ENCODE measurements at regions not wholly inside any gene's neighbourhood (a gene's known extent, or its start where the extent isn't known, plus 50 kb on each side); places are given as distances from the start of the nearest gene placed in this dataset.

DNA sequence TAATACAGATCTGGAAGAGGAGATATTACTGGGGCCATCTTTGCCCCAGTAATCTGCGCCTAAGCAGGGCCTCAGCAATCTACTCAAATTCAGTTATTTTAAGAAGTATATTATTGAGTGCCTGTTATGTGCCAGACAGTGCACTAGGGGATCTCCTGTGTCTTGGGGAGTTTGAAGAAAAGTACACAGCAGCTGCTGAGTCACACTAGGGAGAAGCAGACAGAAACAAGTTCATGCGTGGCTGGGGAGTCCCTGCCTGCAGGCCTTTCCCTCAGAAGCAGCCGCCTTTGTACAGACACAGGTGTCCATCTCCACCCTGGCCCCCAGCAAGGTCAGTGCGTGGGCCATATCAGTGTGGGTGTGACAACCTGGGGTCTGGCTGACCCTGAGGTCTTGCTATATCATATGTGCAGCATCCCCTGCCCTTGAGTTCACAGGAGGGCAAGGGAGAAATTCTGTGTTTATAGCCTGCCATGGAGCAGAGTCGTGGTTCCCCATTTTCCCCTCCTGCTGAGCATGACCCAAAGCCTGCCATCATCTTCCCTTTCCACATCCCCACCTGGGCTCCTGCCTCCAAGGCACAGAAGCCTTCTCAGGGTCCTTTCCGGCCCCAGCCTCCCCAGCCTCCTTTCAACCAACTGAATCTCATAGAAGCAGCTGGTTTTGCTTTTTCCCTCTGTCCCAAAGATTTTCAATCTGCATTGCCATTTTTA is 229.9 kb upstream of the SDK2 start:
- in situ Hi-C loops (cut with MboI; ENCODE audit: low sequenced_read_pairs): no loop called here

DNA sequence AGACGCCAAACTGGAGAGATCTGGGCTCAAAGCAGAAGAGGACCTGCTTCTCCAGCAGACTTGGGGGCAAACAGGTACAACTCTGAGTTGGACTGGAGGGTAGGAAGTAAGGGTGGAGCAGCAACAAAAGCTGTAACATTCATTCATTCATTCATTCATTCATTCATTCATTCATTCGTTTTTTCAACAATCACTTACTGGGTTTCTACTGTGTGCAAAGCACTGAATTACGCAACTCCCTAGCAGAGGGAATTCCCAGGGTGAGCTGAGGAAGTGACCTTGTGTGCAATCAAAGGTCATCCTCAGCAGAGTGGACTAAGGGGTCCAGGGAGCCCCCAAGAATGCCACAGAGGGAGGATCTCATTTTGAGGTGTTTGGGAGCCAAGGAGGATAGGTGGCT is 231.1 kb upstream of the SDK2 start:
- in situ Hi-C loops (cut with MboI; ENCODE audit: low sequenced_read_pairs): no loop called here

DNA sequence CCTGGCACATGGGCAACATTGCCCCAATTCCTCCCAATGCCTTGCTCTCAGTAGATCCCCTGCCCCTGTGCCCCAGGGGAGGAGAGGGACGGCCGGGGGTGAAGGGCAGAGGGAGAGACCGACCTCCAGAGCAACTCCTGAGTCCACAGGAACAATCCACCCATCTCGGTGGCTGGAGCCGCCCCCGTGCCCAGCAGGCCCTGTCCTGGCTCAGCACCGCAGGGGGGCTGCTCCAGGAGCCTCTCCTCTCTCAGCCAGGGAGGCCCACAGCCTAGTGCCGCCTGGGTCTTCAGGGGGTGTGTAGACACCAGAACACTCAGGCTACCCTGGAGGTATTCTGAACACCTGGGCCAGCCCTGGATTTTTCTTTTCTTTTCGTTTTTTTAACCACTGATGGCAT is 233.7 kb upstream of the SDK2 start:
- in situ Hi-C loops (cut with MboI; ENCODE audit: low sequenced_read_pairs): no loop called here

DNA sequence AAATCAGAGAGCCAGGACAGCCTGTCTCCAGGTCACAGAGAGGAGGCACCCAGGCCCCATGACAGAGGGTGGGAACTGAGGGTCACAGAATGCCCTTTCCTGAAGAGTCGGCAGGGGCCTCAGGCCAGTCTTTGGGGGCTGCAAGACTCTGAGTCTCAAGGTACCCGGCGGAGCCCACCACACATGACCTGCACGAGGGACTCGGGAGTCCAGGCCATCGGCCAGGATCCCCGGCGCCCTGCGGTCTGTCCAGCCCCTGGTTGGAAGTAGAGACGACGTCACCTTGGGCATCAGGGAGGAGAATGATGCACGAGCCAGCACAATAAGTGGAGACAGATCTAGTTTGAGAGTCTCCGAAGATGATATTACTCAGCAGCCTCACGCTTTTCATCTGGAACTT is 234.7 kb upstream of the SDK2 start:
- in situ Hi-C loops (cut with MboI; ENCODE audit: low sequenced_read_pairs): no loop called here

DNA sequence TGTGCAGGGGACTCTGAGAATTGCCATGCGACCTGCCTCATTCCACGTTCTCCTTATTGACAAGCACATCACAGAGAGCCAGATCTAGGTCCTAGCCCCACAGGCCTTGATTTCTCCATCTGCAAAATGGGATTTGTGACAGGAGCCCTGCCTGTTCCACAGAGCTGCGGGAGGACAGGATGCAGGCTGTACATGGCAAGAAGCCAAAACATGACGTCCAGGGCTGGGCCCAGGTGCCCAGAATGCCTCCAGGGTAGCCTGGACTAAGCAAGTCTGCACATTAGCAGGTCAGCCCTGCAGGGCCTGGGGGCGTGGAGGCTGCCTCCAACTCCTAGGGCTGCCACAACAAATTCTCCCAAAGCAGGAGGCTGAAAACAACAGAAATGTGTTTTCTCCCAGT is 235.7 kb upstream of the SDK2 start:
- in situ Hi-C loops (cut with MboI; ENCODE audit: low sequenced_read_pairs): no loop called here

DNA sequence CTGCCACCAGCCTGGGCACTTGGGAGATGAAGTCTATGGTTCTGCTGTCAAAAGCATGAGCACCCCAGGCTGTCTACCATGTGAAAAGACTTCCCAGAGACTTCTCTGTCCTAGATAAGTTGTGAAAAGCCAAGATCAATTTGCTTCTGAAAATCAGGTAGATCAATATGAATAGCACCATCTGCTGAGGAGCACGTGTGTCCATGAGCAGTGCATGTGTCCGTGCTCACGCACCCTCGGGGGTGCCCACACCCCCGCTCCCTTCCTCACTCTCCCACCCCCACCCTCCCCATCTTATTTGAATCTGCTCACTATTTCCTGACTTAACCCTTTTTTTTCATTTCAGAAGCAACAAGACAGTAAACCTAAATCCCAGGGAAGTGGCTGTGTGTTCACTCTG is 238.3 kb upstream of the SDK2 start:
- in situ Hi-C loops (cut with MboI; ENCODE audit: low sequenced_read_pairs): no loop called here

DNA sequence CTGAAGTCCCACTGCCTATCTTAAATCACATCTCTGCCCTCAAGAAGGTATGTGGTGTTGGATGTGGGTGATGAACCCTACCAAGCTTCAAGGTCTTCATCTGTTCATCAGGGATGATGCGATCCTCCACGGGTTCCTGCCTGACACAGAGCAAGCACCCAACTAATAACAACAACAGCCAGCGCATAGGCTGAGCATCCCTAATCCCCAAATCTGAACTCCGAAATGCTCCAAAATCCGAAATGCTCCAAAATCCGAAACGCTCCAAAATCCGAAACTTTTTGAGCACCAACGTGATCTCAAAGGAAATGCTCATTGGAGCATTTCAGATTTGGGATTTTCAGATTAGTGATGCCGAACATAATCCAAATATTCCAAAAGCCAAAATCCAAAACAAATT is 238.9 kb upstream of the SDK2 start:
- in situ Hi-C loops (cut with MboI; ENCODE audit: low sequenced_read_pairs): no loop called here

DNA sequence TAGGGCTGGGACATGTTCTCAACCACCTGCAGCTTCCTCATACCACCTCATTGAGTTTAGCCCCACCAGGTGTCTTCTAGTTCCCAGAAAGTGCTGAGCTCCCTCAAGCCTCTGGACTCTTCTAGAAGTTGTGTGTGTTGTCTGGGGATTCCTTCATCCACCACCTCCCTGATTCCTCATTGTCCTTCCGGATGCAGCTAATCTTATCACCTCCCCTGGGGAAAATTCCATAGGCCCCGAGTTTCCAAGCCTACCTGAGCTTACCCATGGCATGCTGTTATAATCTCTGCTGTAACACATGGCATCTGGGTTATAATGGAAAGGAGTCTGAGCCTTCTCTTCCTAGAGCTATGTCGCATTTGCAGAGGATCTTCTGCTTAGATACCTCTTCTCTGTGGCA is 243.5 kb upstream of the SDK2 start:
- in situ Hi-C loops (cut with MboI; ENCODE audit: low sequenced_read_pairs): no loop called here

DNA sequence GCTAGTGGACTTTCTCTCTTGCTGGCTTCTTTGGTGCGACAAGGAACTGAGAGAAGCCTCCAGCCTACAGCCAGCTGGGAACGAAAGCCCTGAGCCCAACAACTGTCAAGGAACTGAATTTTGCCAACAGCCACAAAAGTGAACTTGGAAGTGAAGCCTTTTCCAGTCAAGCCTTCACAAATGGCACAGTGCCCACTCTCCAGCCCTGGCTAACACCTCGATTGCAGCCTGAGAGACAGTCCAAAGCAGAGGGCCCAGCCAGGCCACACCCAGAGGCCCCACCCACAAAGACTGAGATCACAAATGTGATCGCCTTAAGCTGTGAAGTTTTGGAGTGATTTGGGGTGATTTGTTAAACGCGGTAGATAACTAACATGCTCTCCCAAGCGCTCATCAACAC is 244.6 kb upstream of the SDK2 start:
- in situ Hi-C loops (cut with MboI; ENCODE audit: low sequenced_read_pairs): no loop called here

DNA sequence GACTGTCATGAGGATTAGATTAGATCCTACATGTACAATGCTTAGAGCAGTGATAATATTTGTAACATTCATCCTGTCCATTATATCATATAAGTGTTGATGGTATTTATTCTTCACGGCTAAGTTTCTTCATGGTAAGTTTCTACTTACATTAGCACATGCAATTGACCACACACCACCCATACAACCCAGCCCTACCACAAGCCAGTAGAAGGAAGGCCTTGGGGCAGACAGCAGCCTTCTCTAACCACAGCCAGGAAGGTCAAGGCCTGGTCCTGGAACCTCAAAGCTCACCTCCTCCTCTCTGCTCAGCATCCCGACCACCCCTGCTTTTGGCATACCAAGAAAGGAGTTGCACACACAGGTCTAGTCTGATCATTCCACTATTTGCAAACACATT is 245.2 kb upstream of the SDK2 start:
- in situ Hi-C loops (cut with MboI; ENCODE audit: low sequenced_read_pairs): no loop called here

DNA sequence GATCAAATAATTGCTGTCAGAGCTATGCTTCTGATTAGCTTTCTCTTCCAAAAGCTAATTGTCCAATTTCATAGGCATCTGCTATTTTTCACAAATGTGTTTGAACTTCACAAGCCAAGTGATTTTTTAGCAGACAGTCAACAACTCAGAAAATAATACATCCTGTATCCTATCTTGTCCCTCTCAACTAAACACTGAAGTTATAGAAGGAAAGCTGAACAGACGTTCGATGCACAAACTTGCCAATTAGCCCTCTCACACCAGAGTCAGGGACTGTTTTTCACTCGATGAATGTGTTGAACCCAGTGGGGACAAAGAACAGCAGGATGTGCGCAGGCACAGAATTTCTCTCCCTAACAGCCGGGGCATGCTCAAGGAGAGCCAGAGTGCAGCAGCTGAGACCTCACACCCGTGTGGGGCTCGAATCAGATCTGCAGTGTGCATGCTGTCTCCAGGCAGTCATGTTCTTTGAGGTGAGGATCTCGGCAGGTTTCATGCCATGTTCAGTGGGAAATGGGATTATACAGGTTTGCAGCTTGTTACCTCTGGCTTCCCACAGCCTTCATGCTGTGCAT is 246.7 kb upstream of the SDK2 start:
- in situ Hi-C loops (cut with MboI; ENCODE audit: low sequenced_read_pairs): no loop called here

DNA sequence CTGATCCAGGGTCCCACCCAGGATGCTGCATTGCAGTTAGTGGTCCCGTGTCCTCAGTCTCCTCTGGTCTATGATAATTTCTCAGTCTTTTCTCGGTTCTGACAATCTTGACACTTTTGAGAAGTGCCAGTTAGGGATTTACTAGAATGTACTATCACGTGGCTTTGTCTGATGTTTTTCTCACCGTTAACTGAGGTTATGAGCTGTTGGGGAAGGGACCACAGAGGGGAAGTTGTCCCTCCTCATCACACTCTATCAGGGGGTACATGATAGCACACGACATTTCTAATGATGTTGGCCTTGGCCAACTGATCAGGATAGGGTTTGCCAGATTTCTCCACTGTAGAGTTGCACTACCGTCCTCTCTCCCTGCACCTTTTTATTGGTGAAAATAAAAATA is 250.9 kb upstream of the SDK2 start:
- in situ Hi-C loops (cut with MboI; ENCODE audit: low sequenced_read_pairs): no loop called here

DNA sequence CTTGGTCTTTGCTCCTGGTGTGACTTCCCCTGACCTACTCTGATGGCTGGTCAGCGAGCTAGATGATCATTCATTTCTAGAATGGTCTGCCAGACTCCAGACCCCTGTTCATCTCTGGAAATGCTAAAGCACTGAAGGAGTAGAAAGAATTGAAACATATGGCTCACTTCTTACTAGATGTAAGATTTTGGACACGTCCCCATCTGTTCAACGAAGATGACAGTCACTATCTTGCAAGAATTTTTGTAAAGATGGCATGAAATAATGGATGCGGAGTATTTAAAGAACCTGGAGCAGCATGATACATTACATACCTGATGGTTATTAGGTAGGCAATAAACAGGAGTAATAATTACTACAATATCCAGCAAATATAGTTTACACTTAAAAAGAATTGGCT is 252.7 kb upstream of the SDK2 start:
- in situ Hi-C loops (cut with MboI; ENCODE audit: low sequenced_read_pairs): no loop called here

DNA sequence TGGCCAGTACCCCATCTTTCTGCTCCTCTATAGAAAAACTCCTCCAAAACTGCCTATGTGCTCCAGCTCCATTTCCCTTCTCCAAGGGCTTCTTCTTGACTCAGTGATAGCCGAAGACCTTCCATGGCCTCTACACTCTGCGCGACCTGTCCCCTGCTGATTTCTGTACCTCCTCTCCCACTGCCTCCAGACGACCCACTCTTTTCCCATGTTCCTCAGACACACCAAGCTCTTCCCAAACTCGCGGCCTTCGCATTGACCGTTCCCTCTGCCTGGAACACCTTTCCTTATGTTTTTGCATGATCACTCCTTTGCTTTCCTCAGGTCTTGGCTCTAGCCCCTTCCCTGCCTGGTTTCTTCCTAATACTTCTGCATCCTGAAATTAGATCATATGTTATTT is 255.6 kb upstream of the SDK2 start:
- in situ Hi-C loops (cut with MboI; ENCODE audit: low sequenced_read_pairs): no loop called here

DNA sequence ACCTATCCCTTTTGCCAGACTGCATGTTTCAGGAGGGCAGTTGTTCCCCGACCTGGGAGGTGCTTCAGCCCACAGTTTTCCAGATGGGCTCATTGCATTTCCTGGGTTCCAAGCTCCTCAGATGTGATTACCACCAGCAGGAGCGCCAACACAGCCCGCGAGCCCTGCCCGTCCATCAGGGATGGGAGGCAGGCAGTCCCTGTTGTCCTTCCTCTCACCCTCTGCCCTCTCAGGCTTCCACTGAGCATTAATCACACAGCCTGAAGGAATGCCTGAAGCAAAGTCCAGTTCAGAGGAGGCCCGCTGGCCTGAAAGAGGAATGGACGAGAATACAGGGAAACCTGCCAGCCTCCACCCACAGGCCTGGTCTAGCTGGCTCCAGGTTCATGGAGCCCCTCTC is 256.3 kb upstream of the SDK2 start:
- in situ Hi-C loops (cut with MboI; ENCODE audit: low sequenced_read_pairs): no loop called here

DNA sequence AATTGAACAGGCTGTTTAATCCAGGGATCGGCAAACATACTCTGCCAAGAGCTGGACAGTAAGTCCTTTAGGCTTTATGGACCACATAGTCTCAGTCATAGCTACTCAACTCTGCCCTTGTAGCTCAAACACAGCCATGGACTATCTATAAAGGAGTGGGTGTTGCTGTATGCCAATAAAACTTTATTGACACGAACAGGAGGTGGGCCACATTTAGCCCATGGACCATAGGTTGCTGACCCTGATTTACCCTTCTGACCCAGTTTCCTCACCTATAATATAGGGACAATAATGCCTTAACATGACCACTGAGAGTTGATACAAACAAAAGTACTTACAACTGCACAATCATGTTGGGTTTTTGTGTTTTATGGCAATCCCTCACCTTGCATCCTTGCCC is 257.0 kb upstream of the SDK2 start:
- in situ Hi-C loops (cut with MboI; ENCODE audit: low sequenced_read_pairs): no loop called here

DNA sequence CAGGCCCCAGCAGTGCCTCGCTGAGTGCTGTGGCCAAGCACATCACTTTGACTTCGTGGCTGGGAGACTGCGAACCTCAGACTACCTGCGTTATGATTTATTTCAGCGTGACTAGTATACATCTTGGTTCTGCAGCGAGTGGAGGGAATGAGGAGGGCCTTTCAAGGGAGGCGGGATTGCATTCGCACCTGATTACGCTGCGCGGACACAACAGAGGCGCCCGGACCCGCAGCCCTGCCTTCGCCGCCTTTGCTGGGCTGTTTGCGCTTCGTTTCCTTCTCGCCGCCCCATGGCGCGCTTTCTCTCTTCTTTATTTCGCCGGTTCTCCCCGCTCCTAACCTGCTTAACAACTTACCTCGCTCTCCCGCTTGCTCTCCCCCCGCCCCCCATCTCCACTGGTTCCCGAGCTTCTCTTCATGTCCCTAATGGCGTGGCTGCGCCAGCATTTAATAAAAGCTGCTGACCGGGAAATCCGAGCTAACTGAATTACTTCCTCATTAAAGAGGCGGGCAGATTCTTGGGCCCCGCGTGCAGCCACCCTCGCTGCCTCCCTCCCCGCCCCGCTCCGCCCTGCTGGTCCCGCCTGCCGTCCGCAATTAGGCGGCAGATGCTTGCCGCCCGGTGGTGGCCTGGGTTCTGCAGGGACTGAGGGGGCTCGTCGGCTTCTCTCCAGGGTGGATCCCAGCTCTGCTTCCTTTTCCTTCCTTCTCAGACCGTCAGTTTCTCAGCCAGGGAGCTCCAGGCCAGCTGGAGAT is 257.6 kb upstream of the SDK2 start:
- in situ Hi-C loops (cut with MboI; ENCODE audit: low sequenced_read_pairs): no loop called here

DNA sequence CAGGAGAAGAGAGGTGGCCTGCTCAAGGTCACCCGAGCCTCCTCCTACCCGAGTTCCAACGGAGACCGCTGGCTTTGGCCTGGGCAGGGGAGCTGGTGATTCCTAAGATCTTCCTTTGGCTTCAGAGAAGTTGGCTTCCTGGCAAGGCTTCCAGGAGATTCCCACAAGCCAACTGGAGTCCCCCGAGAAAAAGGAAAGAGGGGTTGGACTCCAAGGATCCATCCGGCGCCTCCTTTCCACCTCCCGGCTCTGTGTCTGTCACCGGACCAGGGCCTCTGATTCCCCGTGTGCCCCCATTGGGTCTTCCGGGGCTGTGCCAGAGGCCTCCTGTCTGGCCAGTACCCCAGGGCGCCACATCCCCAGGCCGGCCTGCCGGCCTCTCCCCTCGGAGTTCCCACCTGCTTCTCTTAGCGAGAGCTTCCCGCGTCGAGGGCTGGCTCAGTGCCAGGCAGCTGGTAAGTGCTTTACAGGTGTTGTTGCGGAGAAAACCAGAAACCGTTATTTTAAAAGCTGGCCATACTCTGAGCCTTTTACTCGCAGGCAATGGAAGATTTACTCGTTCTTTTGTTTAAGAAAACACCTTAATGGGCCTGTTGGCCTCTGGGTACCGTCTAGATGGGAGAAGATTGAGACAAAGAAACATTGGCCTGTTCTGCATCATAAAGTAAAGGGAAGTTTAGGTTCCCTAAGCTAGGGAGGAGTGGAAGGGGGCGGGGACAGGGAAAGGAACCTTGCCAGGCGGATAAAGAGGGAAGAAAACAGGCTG is 258.4 kb upstream of the SDK2 start:
- in situ Hi-C loops (cut with MboI; ENCODE audit: low sequenced_read_pairs): no loop called here

DNA sequence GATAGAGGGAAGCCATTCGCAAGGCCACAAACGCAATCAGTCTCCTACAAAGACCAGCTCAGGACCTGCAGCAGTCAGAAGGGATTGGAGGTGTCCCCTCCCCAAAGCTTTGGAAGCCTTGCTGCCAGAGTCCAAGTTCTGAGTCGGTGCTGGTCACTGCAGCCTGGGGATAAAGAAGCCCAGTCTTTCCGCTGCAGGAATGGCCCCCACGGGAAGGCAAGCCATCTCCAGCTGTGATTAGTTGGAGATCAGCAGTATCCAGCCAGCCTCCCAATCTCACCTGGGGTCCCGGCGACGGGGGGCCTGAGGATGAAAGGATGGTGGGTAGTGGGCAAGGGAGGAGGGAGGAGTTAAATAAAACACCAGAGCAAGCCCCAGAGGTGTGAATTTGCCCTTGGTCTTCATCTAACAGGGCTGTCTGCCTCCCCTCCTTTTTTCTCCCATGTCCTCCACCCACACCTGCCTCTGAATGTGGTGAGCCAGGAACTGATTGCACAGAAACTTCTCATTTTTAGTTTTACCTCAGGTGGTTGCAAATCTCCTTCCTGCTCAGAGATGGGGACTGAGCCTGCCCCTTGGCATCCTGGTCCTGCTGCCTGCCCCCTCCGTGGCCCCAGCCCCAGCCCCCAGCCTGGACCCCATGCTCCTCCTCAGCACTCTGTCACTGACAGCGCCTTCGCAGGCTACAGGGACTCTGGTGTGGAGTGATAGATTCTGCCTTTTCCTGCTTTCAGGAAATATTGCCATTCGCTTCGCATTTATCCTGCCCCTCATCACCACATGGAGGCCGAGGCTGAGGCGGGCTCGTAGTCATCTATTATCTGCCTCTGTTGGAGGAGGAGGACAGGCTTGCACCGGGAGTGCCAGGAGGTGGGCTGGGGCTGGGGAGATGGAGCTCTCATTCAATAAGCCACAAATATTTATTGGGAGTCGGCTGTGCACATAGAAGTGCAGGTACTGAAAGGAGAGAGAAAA is 262.9 kb upstream of the SDK2 start:
- in situ Hi-C loops (cut with MboI; ENCODE audit: low sequenced_read_pairs): no loop called here

DNA sequence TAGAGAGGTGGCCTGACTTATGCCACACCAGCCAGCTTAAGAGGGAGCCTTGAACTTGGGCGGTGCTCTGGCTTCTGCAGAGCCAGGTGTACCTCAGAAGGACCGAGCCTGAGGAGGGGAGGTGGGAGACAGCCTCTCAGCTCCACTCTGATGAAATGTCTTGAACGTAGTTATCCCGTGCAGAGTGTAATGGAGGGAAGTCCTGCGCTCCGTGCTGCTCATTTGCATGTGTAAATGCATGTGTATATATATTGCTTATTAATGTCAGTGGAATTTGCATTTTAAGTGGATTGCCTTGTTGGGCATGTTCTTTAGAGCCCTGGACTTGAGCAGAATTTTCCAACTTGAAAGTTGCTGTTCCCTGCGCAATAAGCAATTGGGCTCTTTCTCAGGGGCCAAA is 264.9 kb upstream of the SDK2 start:
- in situ Hi-C loops (cut with MboI; ENCODE audit: low sequenced_read_pairs): no loop called here

DNA sequence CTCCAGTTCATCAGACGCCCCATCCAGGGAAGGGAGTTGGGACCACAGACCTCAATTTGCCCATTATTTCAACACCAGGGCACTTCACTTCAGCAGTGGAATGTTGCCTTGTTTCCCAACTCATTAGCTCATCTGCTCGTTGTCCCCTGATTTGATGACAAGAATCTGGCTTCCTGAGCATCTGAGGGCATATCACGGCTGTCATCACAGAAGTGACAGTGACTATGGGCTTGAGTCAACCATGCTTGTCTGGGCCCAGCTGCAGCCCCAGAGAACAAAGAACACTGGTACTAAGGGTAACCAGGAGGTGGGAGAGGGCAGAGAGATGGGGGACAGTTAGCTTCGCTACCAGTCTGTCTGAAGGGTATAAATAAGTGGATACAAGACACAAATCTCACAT is 266.0 kb upstream of the SDK2 start:
- in situ Hi-C loops (cut with MboI; ENCODE audit: low sequenced_read_pairs): no loop called here
